NT2/D1 (cell line): ENCODE measurements at regions not wholly inside any gene's neighbourhood (a gene's known extent, or its start where the extent isn't known, plus 50 kb on each side); places are given as distances from the start of the nearest gene placed in this dataset.

Source experiments
- DNase-seq: peaks from one replicate; pipeline ENCODE4 v3.0.0-alpha.2; 2011; ENCODE audit warnings: low read depth, low spot score
- H3K27me3 ChIP-seq: 2 replicates; pipeline ENCODE4 v1.6.0; 2011; ENCODE audit warnings: mild to moderate bottlenecking; ENCODE audit not compliant: insufficient read length, insufficient read depth
- H3K36me3 ChIP-seq: 2 replicates; pipeline ENCODE4 v1.6.1; 2011; ENCODE audit warnings: mild to moderate bottlenecking, low read length, mixed read lengths; ENCODE audit not compliant: insufficient read depth, insufficient read length
- H3K4me1 ChIP-seq: 2 replicates; pipeline ENCODE4 v1.5.1; 2011; ENCODE audit not compliant: insufficient read depth, insufficient read length
- H3K4me3 ChIP-seq: 2 replicates; pipeline ENCODE4 v1.5.1; 2011; ENCODE audit warnings: low read depth; ENCODE audit not compliant: insufficient read length
- H3K9ac ChIP-seq: 2 replicates; pipeline ENCODE4 v1.6.0; 2011; ENCODE audit warnings: low read depth; ENCODE audit not compliant: insufficient read length
- H3K9me3 ChIP-seq: 2 replicates; pipeline ENCODE4 v1.5.1; 2011; ENCODE audit warnings: mild to moderate bottlenecking, low read length; ENCODE audit not compliant: insufficient read depth
- SUZ12 ChIP-seq: IDR thresholded peaks from 2 replicates; pipeline ENCODE4 v1.6.1; 2011; ENCODE audit not compliant: insufficient read length, insufficient read depth; ENCODE audit errors: extremely low read depth
- YY1 ChIP-seq: IDR thresholded peaks from 2 replicates; pipeline ENCODE4 v1.6.1; 2011; ENCODE audit not compliant: insufficient read length, insufficient read depth
- ZNF274 ChIP-seq: IDR thresholded peaks from 2 replicates; pipeline ENCODE4 v1.6.1; 2011; ENCODE audit warnings: mild to moderate bottlenecking, low read depth, low read length

- no peak overlapping the region for H3K9ac ChIP-seq
- no peak for TF ChIP-seq ZNF274
- no peak for TF ChIP-seq SUZ12
- TF ChIP-seq YY1: no peak
- H3K36me3 ChIP-seq: no peaks in the 10 kb centered on the region
- no peaks in the 10 kb centered on the region for H3K27me3 ChIP-seq
- no peaks in the 10 kb centered on the region for H3K9me3 ChIP-seq
- no peak for DNase-seq
- no peaks in the 10 kb centered on the region for H3K4me1 ChIP-seq
- H3K4me3 ChIP-seq: no peak overlapping the region
Measured at GRCh38 chr7:119343289-119343688, 929.7 kb upstream of the KCND2 start.

GRCh38 chr7:119344466-119344865 is 928.5 kb upstream of the KCND2 start:
- no peak for DNase-seq

GRCh38 chr7:119348491-119348890 is 924.5 kb upstream of the KCND2 start:
- no peak overlapping the region for H3K4me3 ChIP-seq
- no peaks in the 10 kb centered on the region for H3K4me1 ChIP-seq
- TF ChIP-seq SUZ12: no peak
- TF ChIP-seq YY1: no peak
- no peak for TF ChIP-seq ZNF274
- H3K9ac ChIP-seq: no peak overlapping the region
- no peaks in the 10 kb centered on the region for H3K36me3 ChIP-seq
- no peaks in the 10 kb centered on the region for H3K9me3 ChIP-seq
- no peaks in the 10 kb centered on the region for H3K27me3 ChIP-seq
- DNase-seq: no peak

More at GRCh38 chr7:119344466-119344865, 928.5 kb upstream of the KCND2 start:
- TF ChIP-seq YY1 (no peak), SUZ12 (no peak), ZNF274 (no peak)
- Histone ChIP-seq H3K4me3 (no peak overlapping the region), H3K36me3 (no peaks in the 10 kb centered on the region), H3K27me3 (no peaks in the 10 kb centered on the region), H3K9ac (no peak overlapping the region), H3K9me3 (no peaks in the 10 kb centered on the region), H3K4me1 (no peaks in the 10 kb centered on the region)

- no peak overlapping the region for H3K9ac ChIP-seq
- TF ChIP-seq SUZ12 (no peak), ZNF274 (no peak), YY1 (no peak)
- H3K27me3 ChIP-seq: no peaks in the 10 kb centered on the region
- no peaks in the 10 kb centered on the region for H3K4me1 ChIP-seq
- no peaks in the 10 kb centered on the region for H3K9me3 ChIP-seq
- H3K36me3 ChIP-seq: no peaks in the 10 kb centered on the region
- DNase-seq: no peak
- H3K4me3 ChIP-seq: no peak overlapping the region
Measured at GRCh38 chr7:119350334-119350733, 922.6 kb upstream of the KCND2 start.

- Histone ChIP-seq H3K27me3 (no peaks in the 10 kb centered on the region), H3K4me1 (no peaks in the 10 kb centered on the region), H3K9me3 (no peaks in the 10 kb centered on the region), H3K9ac (no peak overlapping the region), H3K4me3 (no peak overlapping the region), H3K36me3 (no peaks in the 10 kb centered on the region)
- DNase-seq: no peak
- TF ChIP-seq SUZ12 (no peak), ZNF274 (no peak), YY1 (no peak)
Measured at GRCh38 chr7:119351320-119351719, 921.7 kb upstream of the KCND2 start.

- Histone ChIP-seq H3K9ac (no peak overlapping the region), H3K36me3 (no peaks in the 10 kb centered on the region), H3K4me1 (no peaks in the 10 kb centered on the region), H3K9me3 (no peaks in the 10 kb centered on the region), H3K4me3 (no peak overlapping the region), H3K27me3 (no peaks in the 10 kb centered on the region)
- TF ChIP-seq YY1 (no peak), SUZ12 (no peak), ZNF274 (no peak)
- no peak for DNase-seq
Measured at GRCh38 chr7:119374436-119374835, 898.5 kb upstream of the KCND2 start.

GRCh38 chr7:119377861-119378260 is 895.1 kb upstream of the KCND2 start:
- Histone ChIP-seq H3K27me3 (no peaks in the 10 kb centered on the region), H3K9ac (no peak overlapping the region), H3K4me1 (no peaks in the 10 kb centered on the region), H3K9me3 (no peaks in the 10 kb centered on the region), H3K4me3 (no peak overlapping the region), H3K36me3 (no peaks in the 10 kb centered on the region)
- DNase-seq: no peak
- TF ChIP-seq SUZ12 (no peak), ZNF274 (no peak)

GRCh38 chr7:119382726-119383125 is 890.2 kb upstream of the KCND2 start:
- Histone ChIP-seq H3K9me3 (no peaks in the 10 kb centered on the region), H3K27me3 (no peaks in the 10 kb centered on the region), H3K4me1 (no peaks in the 10 kb centered on the region), H3K4me3 (no peak overlapping the region), H3K36me3 (no peaks in the 10 kb centered on the region), H3K9ac (no peak overlapping the region)
- TF ChIP-seq ZNF274 (no peak), YY1 (no peak), SUZ12 (no peak)
- DNase-seq: no peak
